ENCODE measurements at regions not wholly inside any gene's neighbourhood (a gene's known extent, or its start where the extent isn't known, plus 50 kb on each side); places are given as distances from the start of the nearest gene placed in this dataset.

GRCh38 chr9:22528485-22528884, 81.9 kb downstream of the DMRTA1 start:
- TF ChIP-seq, protein P1, sequence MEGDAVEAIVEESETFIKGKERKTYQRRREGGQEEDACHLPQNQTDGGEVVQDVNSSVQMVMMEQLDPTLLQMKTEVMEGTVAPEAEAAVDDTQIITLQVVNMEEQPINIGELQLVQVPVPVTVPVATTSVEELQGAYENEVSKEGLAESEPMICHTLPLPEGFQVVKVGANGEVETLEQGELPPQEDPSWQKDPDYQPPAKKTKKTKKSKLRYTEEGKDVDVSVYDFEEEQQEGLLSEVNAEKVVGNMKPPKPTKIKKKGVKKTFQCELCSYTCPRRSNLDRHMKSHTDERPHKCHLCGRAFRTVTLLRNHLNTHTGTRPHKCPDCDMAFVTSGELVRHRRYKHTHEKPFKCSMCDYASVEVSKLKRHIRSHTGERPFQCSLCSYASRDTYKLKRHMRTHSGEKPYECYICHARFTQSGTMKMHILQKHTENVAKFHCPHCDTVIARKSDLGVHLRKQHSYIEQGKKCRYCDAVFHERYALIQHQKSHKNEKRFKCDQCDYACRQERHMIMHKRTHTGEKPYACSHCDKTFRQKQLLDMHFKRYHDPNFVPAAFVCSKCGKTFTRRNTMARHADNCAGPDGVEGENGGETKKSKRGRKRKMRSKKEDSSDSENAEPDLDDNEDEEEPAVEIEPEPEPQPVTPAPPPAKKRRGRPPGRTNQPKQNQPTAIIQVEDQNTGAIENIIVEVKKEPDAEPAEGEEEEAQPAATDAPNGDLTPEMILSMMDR (IDR thresholded peaks at IDR 0.05; ENCODE audit: poor library complexity, severe bottlenecking), result peak; percentile 6
- no peak overlapping the region for H3K27ac ChIP-seq (ENCODE audit: poor library complexity, severe bottlenecking)
- ATAC-seq (ENCODE audit: low read depth), result no peak
- no peaks in the 10 kb centered on the region for H3K4me1 ChIP-seq (ENCODE audit: insufficient read depth, poor library complexity, severe bottlenecking)
- no peaks in the 10 kb centered on the region for H3K36me3 ChIP-seq (ENCODE audit: low read depth)
- no peaks in the 10 kb centered on the region for H3K9me3 ChIP-seq (ENCODE audit: severe bottlenecking)
- no peak for DNase-seq (ENCODE audit: low spot score)
- H3K4me3 ChIP-seq (ENCODE audit: severe bottlenecking), result no peak overlapping the region
- H3K27me3 ChIP-seq (ENCODE audit: insufficient read depth, poor library complexity, severe bottlenecking), result no peaks in the 10 kb centered on the region

DNA sequence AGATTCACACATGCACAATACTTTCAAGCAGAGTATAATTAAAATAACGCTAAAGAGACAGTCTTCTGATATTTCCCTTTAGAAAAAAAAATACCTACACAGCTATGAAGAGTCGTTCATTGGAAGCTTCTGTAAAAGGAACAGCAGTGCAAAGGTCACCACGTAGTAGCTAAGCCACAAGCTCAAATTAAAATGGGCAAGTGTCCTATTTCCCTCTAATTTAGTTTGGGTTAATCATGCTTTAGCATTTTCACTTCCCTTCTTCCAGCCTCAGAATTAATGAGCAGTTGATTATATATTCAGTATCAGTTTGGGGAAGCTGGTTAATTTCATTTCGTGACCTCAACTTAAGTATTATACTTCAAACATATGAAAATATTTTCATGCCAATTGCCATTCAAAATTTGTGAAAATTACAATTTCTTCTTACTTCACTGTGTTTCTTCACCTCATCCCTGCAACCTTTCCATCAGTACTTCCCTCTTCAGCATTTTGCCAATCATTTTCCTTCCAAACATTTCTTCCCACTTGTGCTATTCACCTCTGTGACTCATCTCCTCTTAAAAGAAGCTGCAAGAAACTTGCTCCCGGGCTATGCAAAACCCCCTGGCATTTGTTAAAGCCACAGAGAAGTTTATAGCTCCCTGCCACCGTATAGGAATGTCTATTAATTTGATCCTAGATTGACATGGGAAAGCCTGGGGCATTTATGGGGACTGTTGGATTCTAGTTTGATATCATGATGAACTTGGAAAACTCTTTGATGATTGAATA, 83.0 kb downstream of the DMRTA1 start:
- no peaks in the 10 kb centered on the region for H3K36me3 ChIP-seq (ENCODE audit: low read depth)
- TF ChIP-seq, protein P1 (IDR thresholded peaks at IDR 0.05; ENCODE audit: poor library complexity, severe bottlenecking), result no peak
- DNase-seq (ENCODE audit: low spot score), result no peak
- no peak overlapping the region for H3K4me3 ChIP-seq (ENCODE audit: severe bottlenecking)
- H3K4me1 ChIP-seq (ENCODE audit: insufficient read depth, poor library complexity, severe bottlenecking), result no peaks in the 10 kb centered on the region
- no peak overlapping the region for H3K27ac ChIP-seq (ENCODE audit: poor library complexity, severe bottlenecking)
- no peaks in the 10 kb centered on the region for H3K9me3 ChIP-seq (ENCODE audit: severe bottlenecking)
- H3K27me3 ChIP-seq (ENCODE audit: insufficient read depth, poor library complexity, severe bottlenecking), result no peaks in the 10 kb centered on the region
- peak; percentile 45; the same call in 1 of the 3 replicates for ATAC-seq (ENCODE audit: low read depth)

DNA sequence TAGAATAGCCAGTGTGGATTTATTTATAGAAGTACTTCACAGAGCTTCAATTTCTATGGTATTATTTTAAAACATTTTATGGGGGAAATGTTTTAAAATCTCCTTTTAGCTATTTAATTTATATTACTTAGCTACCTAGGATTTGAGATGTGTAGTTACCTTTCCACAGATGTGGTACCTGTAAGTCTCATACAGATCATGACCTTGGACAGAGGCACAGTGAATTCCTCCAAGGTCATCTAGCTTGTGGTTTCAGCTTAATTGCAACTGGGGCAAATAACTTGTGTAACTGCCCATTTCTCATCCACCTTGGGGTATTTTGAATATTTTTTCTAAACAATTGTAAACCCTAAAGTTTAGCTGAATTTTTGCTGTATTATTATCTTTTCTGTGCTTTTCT, 89.2 kb downstream of the DMRTA1 start:
- no peak overlapping the region for H3K4me3 ChIP-seq (ENCODE audit: severe bottlenecking)
- no peak for ATAC-seq (ENCODE audit: low read depth)
- H3K27ac ChIP-seq (ENCODE audit: poor library complexity, severe bottlenecking), result no peak overlapping the region
- H3K4me1 ChIP-seq (ENCODE audit: insufficient read depth, poor library complexity, severe bottlenecking), result no peaks in the 10 kb centered on the region
- no peaks in the 10 kb centered on the region for H3K9me3 ChIP-seq (ENCODE audit: severe bottlenecking)
- TF ChIP-seq, protein P1 (IDR thresholded peaks at IDR 0.05; ENCODE audit: poor library complexity, severe bottlenecking), result no peak
- DNase-seq (ENCODE audit: low spot score), result no peak
- H3K36me3 ChIP-seq (ENCODE audit: low read depth), result no peaks in the 10 kb centered on the region
- no peaks in the 10 kb centered on the region for H3K27me3 ChIP-seq (ENCODE audit: insufficient read depth, poor library complexity, severe bottlenecking)

GRCh38 chr9:22537721-22538120, 91.1 kb downstream of the DMRTA1 start:
- ATAC-seq (ENCODE audit: low read depth) (no peak), DNase-seq (ENCODE audit: low spot score) (no peak)
- Histone ChIP-seq H3K4me1 (ENCODE audit: insufficient read depth, poor library complexity, severe bottlenecking) (no peaks in the 10 kb centered on the region), H3K4me3 (ENCODE audit: severe bottlenecking) (no peak overlapping the region), H3K27ac (ENCODE audit: poor library complexity, severe bottlenecking) (no peak overlapping the region), H3K27me3 (ENCODE audit: insufficient read depth, poor library complexity, severe bottlenecking) (no peaks in the 10 kb centered on the region), H3K36me3 (ENCODE audit: low read depth) (no peaks in the 10 kb centered on the region), H3K9me3 (ENCODE audit: severe bottlenecking) (no peaks in the 10 kb centered on the region)
- TF ChIP-seq, protein P1 (IDR thresholded peaks at IDR 0.05; ENCODE audit: poor library complexity, severe bottlenecking), result no peak

GRCh38 chr9:22548625-22549024, 102.0 kb downstream of the DMRTA1 start:
- ATAC-seq (ENCODE audit: low read depth), result no peak
- DNase-seq (ENCODE audit: low spot score), result no peak
- TF ChIP-seq, protein P1 (IDR thresholded peaks at IDR 0.05; ENCODE audit: poor library complexity, severe bottlenecking), result no peak
- no peak overlapping the region for H3K27ac ChIP-seq (ENCODE audit: poor library complexity, severe bottlenecking)
- no peaks in the 10 kb centered on the region for H3K36me3 ChIP-seq (ENCODE audit: low read depth)
- no peaks in the 10 kb centered on the region for H3K4me1 ChIP-seq (ENCODE audit: insufficient read depth, poor library complexity, severe bottlenecking)
- no peaks in the 10 kb centered on the region for H3K9me3 ChIP-seq (ENCODE audit: severe bottlenecking)
- peaks cover 12% of the 10 kb centered on the region for H3K27me3 ChIP-seq (ENCODE audit: insufficient read depth, poor library complexity, severe bottlenecking)
- H3K4me3 ChIP-seq (ENCODE audit: severe bottlenecking), result no peak overlapping the region

Measured in RWPE2 (cell line).